Testis (tissue), 2 donors: ENCODE measurements at regions not wholly inside any gene's neighbourhood (a gene's known extent, or its start where the extent isn't known, plus 50 kb on each side); places are given as distances from the start of the nearest gene placed in this dataset.

Experiments used
- POLR2A ChIP-seq: fragments of 450-650 bp; IDR thresholded peaks from one replicate; pipeline ENCODE4 v1.6.1; 2017; ENCODE audit warnings: antibody characterized with exemption, mild to moderate bottlenecking, moderate library complexity
- TF ChIP-seq, protein P1 (sequence below), 3 experiments: fragments of 450-650 bp in 2 of 3; fragments of 200-600 bp in 1 of 3; sonication (generic) in 1 of 3; IDR thresholded peaks; one replicate each; pipeline ENCODE4 v1.5.1; 2016 to 2019; ENCODE audit warnings: antibody characterized with exemption in 3 of 3, mild to moderate bottlenecking in 2 of 3, moderate library complexity in 1 of 3

DNA sequence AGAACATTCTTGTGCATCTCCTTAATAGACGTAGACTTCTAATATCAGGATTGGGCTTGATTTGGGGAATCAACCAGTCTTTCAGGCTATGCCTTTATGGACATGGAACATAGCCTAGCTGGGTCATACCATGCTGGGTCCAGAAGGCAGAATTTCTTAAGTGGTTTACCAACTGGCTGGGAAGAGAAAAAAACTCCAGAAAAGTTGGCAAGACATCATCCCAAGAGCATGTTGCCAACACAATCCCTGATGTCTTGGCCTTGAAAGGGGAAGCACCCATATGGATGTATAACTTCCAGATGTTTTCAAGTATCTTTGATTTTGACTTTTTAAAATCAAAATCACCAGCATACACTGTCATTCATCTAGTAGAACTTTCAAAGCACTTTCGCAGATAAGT is 138.0 kb upstream of the FGF13 start:
- TF ChIP-seq, protein P1, sequence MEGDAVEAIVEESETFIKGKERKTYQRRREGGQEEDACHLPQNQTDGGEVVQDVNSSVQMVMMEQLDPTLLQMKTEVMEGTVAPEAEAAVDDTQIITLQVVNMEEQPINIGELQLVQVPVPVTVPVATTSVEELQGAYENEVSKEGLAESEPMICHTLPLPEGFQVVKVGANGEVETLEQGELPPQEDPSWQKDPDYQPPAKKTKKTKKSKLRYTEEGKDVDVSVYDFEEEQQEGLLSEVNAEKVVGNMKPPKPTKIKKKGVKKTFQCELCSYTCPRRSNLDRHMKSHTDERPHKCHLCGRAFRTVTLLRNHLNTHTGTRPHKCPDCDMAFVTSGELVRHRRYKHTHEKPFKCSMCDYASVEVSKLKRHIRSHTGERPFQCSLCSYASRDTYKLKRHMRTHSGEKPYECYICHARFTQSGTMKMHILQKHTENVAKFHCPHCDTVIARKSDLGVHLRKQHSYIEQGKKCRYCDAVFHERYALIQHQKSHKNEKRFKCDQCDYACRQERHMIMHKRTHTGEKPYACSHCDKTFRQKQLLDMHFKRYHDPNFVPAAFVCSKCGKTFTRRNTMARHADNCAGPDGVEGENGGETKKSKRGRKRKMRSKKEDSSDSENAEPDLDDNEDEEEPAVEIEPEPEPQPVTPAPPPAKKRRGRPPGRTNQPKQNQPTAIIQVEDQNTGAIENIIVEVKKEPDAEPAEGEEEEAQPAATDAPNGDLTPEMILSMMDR (IDR thresholded peaks at IDR 0.05), result no peak
- TF ChIP-seq POLR2A, result no peak
